NT2/D1 (cell line): ENCODE measurements at regions not wholly inside any gene's neighbourhood (a gene's known extent, or its start where the extent isn't known, plus 50 kb on each side); places are given as distances from the start of the nearest gene placed in this dataset.

Experiments used
- SUZ12 ChIP-seq: IDR thresholded peaks from 2 replicates; pipeline ENCODE4 v1.6.1; 2011; ENCODE audit not compliant: insufficient read length, insufficient read depth; ENCODE audit errors: extremely low read depth
- YY1 ChIP-seq: IDR thresholded peaks from 2 replicates; pipeline ENCODE4 v1.6.1; 2011; ENCODE audit not compliant: insufficient read length, insufficient read depth
- ZNF274 ChIP-seq: IDR thresholded peaks from 2 replicates; pipeline ENCODE4 v1.6.1; 2011; ENCODE audit warnings: mild to moderate bottlenecking, low read depth, low read length

- no peak for TF ChIP-seq SUZ12
- TF ChIP-seq ZNF274 = no peak
- TF ChIP-seq YY1 = no peak
These were observed 467.2 kb downstream of the TCERG1L start for GRCh38 chr10:130844310-130844709.
